Endothelial cell of umbilical vein (primary cell): ENCODE measurements at regions not wholly inside any gene's neighbourhood (a gene's known extent, or its start where the extent isn't known, plus 50 kb on each side); places are given as distances from the start of the nearest gene placed in this dataset.
A peak's percentile ranks its signal among the peaks of the same experiment; 100 is the strongest.

Experiments
- BruUV-seq: library from RNA; stranded (reverse); fragments of 400-500 nt; replicated peaks from 2 replicates; lab custom pipeline; 2021; lab: Mats Ljungman, UMichigan
- CTCF ChIA-PET: fragments of 300-600, 350-600 bp; sonication (Branson Sonifier 250); formaldehyde crosslinking; loops from one replicate; lab custom pipeline; 2021; ENCODE audit warnings: antibody characterized with exemption, inconsistent platforms; lab: Charles Lee
- POLR2A ChIA-PET: fragments of 300-600, 350-600 bp; sonication (Branson Sonifier 250); formaldehyde crosslinking; loops from one replicate; lab custom pipeline; 2021; ENCODE audit warnings: antibody characterized with exemption, inconsistent platforms; lab: Charles Lee
- DNase-seq: peaks from one replicate; pipeline ENCODE4 v3.0.0-alpha.2; 2011; ENCODE audit warnings: low read depth, low spot score
- FAIRE-seq: peaks from 2 replicates; lab custom pipeline; 2011; peaks lifted over from hg19 to GRCh38; lab: Jason Lieb, UNC
- H2AFZ ChIP-seq: 2 replicates; pipeline ENCODE4 v1.6.0; 2012; ENCODE audit warnings: low read depth, low read length, control low read depth, inconsistent platforms
- H3K27ac ChIP-seq: 2 replicates; pipeline ENCODE4 v1.5.1; 2011; ENCODE audit warnings: low read depth, mild to moderate bottlenecking, control low read depth, low read length, moderate library complexity; ENCODE audit not compliant: insufficient read depth
- H3K27me3 ChIP-seq, 2 experiments: 2 replicates each; pipeline versions ENCODE4 v1.6.0 to v1.6.1; 2011; ENCODE audit warnings: low read length in 2 of 2, mixed read lengths in 1 of 2; ENCODE audit not compliant: control insufficient read depth in 2 of 2, insufficient read depth in 2 of 2
- H3K36me3 ChIP-seq, 2 experiments: 2 replicates in 1 of 2; 3 replicates in 1 of 2; pipeline ENCODE4 v1.5.1; 2011; ENCODE audit warnings: low read length in 2 of 2, mild to moderate bottlenecking in 1 of 2, moderate library complexity in 1 of 2; ENCODE audit not compliant: control insufficient read depth in 2 of 2, insufficient read depth in 2 of 2; ENCODE audit errors: extremely low read depth in 1 of 2
- H3K4me1 ChIP-seq: 3 replicates; pipeline ENCODE4 v1.5.1; 2011; ENCODE audit warnings: mild to moderate bottlenecking, low read length; ENCODE audit not compliant: control insufficient read depth, insufficient read depth; ENCODE audit errors: extremely low read depth
- H3K4me2 ChIP-seq: 2 replicates; pipeline ENCODE4 v1.6.1; 2011; ENCODE audit warnings: low read length, control low read depth, mixed read lengths; ENCODE audit not compliant: insufficient read depth
- H3K4me3 ChIP-seq, 3 experiments: fragments of 200-600 bp in 1 of 3; sonication (generic), shearing (Covaris generic) in 1 of 3; replicated peaks in 1 of 3; 2 replicates each; pipeline ENCODE4 v1.5.1; 2011 to 2016; ENCODE audit warnings: control low read depth in 3 of 3, low read length in 3 of 3, mild to moderate bottlenecking in 2 of 3, inconsistent platforms in 1 of 3, low read depth in 1 of 3, moderate library complexity in 1 of 3; ENCODE audit not compliant: insufficient read depth in 1 of 3
- H3K79me2 ChIP-seq: 2 replicates; pipeline ENCODE4 v1.6.0; 2012; ENCODE audit warnings: low read length, inconsistent platforms; ENCODE audit not compliant: control insufficient read depth, insufficient read depth
- H3K9ac ChIP-seq: replicated peaks from 2 replicates; pipeline ENCODE3; 2011; ENCODE audit warnings: low read length, control low read depth; ENCODE audit not compliant: insufficient read depth; ENCODE audit errors: extremely low read depth
- H3K9me1 ChIP-seq: replicated peaks from 3 replicates; pipeline ENCODE4 v1.6.0; 2011; ENCODE audit warnings: mild to moderate bottlenecking, low read length; ENCODE audit not compliant: control insufficient read depth, insufficient read depth; ENCODE audit errors: extremely low read depth
- H3K9me3 ChIP-seq: replicated peaks from 2 replicates; pipeline ENCODE4 v1.5.1; 2012; ENCODE audit warnings: low read length, inconsistent platforms; ENCODE audit not compliant: control insufficient read depth, insufficient read depth
- H4K20me1 ChIP-seq: replicated peaks from 2 replicates; pipeline ENCODE3; 2011; ENCODE audit warnings: mild to moderate bottlenecking, low read length; ENCODE audit not compliant: control insufficient read depth, insufficient read depth; ENCODE audit errors: extremely low read depth
- CTCF ChIP-seq, 2 donors: IDR thresholded peaks; 1 replicate in 1 of 2; 2 replicates in 1 of 2; pipeline ENCODE4 v1.5.1; 2011; ENCODE audit warnings: low read length in 2 of 2, mild to moderate bottlenecking in 2 of 2, moderate library complexity in 2 of 2, control low read depth in 1 of 2, inconsistent platforms in 1 of 2, low read depth in 1 of 2; ENCODE audit not compliant: insufficient read depth in 1 of 2; ENCODE audit errors: extremely low read depth in 1 of 2
- EZH2 ChIP-seq: IDR thresholded peaks from 2 replicates; pipeline ENCODE4 v1.6.1; 2012; ENCODE audit warnings: borderline replicate concordance, low read depth, mild to moderate bottlenecking, moderate library complexity, low read length, inconsistent platforms; ENCODE audit not compliant: severe bottlenecking
- FOS ChIP-seq: IDR thresholded peaks from 2 replicates; pipeline ENCODE4 v1.6.1; 2011; ENCODE audit warnings: mild to moderate bottlenecking, low read length, moderate library complexity, borderline replicate concordance; ENCODE audit not compliant: insufficient read depth
- GATA2 ChIP-seq: IDR thresholded peaks from 2 replicates; pipeline ENCODE4 v1.7.0; 2011; ENCODE audit warnings: low read depth, mild to moderate bottlenecking, moderate library complexity, mixed read lengths, low read length; ENCODE audit not compliant: insufficient read length, insufficient read depth
- JUN ChIP-seq: IDR thresholded peaks from 2 replicates; pipeline ENCODE4 v1.6.1; 2011; ENCODE audit warnings: borderline replicate concordance, low read depth; ENCODE audit not compliant: insufficient read length, insufficient read depth
- MAX ChIP-seq: IDR thresholded peaks from 2 replicates; pipeline ENCODE4 v1.6.1; 2011; ENCODE audit not compliant: insufficient read depth, insufficient read length
- MYC ChIP-seq: IDR thresholded peaks from one replicate; pipeline ENCODE4 v1.6.1; 2011; ENCODE audit warnings: mild to moderate bottlenecking, low read depth, low read length
- POLR2A ChIP-seq: IDR thresholded peaks from 2 replicates; pipeline ENCODE4 v1.6.1; 2012; ENCODE audit warnings: low read depth, mild to moderate bottlenecking, control low read depth, low read length
- POLR2AphosphoS5 ChIP-seq: IDR thresholded peaks from 2 replicates; pipeline ENCODE4 v1.6.1; 2012; ENCODE audit warnings: low read depth, mild to moderate bottlenecking, control low read depth, low read length, moderate library complexity; ENCODE audit not compliant: insufficient read depth
- dilution Hi-C: fragments of 300-500 bp; cut with MboI; formaldehyde crosslinking; loops from one replicate; pipeline ENCODE4 v1.15.0; 2019; ENCODE audit warnings: low sequenced_read_pairs; ENCODE audit not compliant: extremely low pct_ligation_motif_present
- intact Hi-C: fragments of 100-400 bp; cut with micrococcal nuclease; formaldehyde crosslinking; loops from one replicate; pipeline ENCODE4 v1.10.0; 2022

- H3K79me2 ChIP-seq, result no peaks in the 10 kb centered on the region
- no peak overlapping the region for H3K4me3 ChIP-seq
- DNase-seq (peak; percentile 36), FAIRE-seq (no peak)
- ChIA-PET POLR2A (no interaction called here), CTCF (interaction anchor here (1.3 kb wide), 2 partner anchors 58 to 72 kb away, joined by 3 read pairs; no protein-coding TSS in a partner anchor)
- TF ChIP-seq POLR2A (no peak), JUN (no peak), FOS (no peak), MAX (no peak), EZH2 (no peak), GATA2 (no peak), CTCF (IDR thresholded peaks at IDR 0.05; ENCODE audit: extremely low read depth in 1 of 2, insufficient read depth in 1 of 2, low read depth in 1 of 2, low read length in 2 of 2) (no peak), MYC (no peak), POLR2AphosphoS5 (no peak)
- H3K9me3 ChIP-seq, result no peaks in the 10 kb centered on the region
- H4K20me1 ChIP-seq, result no peaks in the 10 kb centered on the region
- no peak overlapping the region for H3K9ac ChIP-seq
- H3K36me3 ChIP-seq, result no peaks in the 10 kb centered on the region
- intact Hi-C loops, result no loop called here
- H2AFZ ChIP-seq, result no peak overlapping the region
- dilution Hi-C loops, result no loop called here
- H3K27ac ChIP-seq, result no peak overlapping the region
- no TSS peak for BruUV-seq
- H3K27me3 ChIP-seq, result no peaks in the 10 kb centered on the region
- H3K4me1 ChIP-seq, result peaks cover 39% of the 10 kb centered on the region
- H3K9me1 ChIP-seq, result no peaks in the 10 kb centered on the region
- no peak overlapping the region for H3K4me2 ChIP-seq
Observed at GRCh38 chr7:22635349-22635748, 91.7 kb upstream of the IL6 start.
